ENCODE measurements at regions not wholly inside any gene's neighbourhood (a gene's known extent, or its start where the extent isn't known, plus 50 kb on each side); places are given as distances from the start of the nearest gene placed in this dataset.

DNA sequence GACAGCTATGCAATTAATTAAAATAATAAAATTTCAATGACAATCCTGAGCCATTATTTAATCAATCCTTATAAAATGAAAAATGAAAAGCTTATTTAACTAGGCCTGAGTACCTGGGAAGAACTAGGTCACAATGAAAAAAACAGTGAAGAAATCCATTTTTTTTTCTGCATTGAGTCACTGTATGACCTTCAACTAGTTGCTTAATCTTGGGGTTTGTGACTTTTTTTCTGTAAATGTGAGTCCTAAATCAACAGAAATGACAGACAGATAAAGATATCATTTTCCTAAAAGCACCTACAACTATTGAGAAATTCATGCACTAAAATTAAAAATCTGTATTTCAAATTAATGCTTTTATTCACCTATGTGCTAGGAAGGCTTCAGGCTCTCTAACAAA lies 96.8 kb downstream of the TMEM26 start:
- peaks cover 9% of the 10 kb centered on the region for H3K9me3 Mint-ChIP-seq (ENCODE audit: low read depth)
- TF ChIP-seq, protein P1, sequence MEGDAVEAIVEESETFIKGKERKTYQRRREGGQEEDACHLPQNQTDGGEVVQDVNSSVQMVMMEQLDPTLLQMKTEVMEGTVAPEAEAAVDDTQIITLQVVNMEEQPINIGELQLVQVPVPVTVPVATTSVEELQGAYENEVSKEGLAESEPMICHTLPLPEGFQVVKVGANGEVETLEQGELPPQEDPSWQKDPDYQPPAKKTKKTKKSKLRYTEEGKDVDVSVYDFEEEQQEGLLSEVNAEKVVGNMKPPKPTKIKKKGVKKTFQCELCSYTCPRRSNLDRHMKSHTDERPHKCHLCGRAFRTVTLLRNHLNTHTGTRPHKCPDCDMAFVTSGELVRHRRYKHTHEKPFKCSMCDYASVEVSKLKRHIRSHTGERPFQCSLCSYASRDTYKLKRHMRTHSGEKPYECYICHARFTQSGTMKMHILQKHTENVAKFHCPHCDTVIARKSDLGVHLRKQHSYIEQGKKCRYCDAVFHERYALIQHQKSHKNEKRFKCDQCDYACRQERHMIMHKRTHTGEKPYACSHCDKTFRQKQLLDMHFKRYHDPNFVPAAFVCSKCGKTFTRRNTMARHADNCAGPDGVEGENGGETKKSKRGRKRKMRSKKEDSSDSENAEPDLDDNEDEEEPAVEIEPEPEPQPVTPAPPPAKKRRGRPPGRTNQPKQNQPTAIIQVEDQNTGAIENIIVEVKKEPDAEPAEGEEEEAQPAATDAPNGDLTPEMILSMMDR (IDR thresholded peaks at IDR 0.05) = no peak
- no peak for DNase-seq (ENCODE audit: low spot score)
- no peaks in the 10 kb centered on the region for H3K36me3 Mint-ChIP-seq (ENCODE audit: low read depth)
- no peak overlapping the region for H3K4me3 Mint-ChIP-seq (ENCODE audit: unreplicated experiment)
- H3K27me3 Mint-ChIP-seq (ENCODE audit: low read depth) = peaks cover 12% of the 10 kb centered on the region
- no peak overlapping the region for H3K27ac Mint-ChIP-seq (ENCODE audit: unreplicated experiment)
- H3K4me1 Mint-ChIP-seq (ENCODE audit: low read depth) = no peaks in the 10 kb centered on the region

DNA sequence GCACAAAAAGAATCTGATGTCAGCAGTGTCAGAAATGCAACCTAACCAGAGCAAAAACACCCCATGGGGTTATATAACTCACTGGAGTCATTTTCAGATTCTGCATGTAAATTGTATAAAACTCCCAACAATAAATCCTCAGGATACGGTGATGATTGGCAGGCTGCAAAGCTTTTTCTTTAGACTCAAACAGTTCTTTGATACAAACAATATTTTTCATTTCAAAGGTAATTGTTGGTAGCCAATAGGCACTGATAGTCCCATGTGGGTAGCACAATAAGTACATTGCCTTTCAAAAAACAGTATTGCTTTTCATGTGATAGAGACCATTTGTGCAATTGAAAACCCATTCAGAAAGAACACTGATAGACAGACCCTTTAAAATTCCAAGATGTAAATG lies 98.0 kb downstream of the TMEM26 start:
- no peak overlapping the region for H3K4me3 Mint-ChIP-seq (ENCODE audit: unreplicated experiment)
- DNase-seq (ENCODE audit: low spot score) = no peak
- H3K27me3 Mint-ChIP-seq (ENCODE audit: low read depth) = peaks cover 13% of the 10 kb centered on the region
- H3K9me3 Mint-ChIP-seq (ENCODE audit: low read depth) = peaks cover 5% of the 10 kb centered on the region
- H3K27ac Mint-ChIP-seq (ENCODE audit: unreplicated experiment) = no peak overlapping the region
- no peaks in the 10 kb centered on the region for H3K4me1 Mint-ChIP-seq (ENCODE audit: low read depth)
- H3K36me3 Mint-ChIP-seq (ENCODE audit: low read depth) = no peaks in the 10 kb centered on the region
- TF ChIP-seq, protein P1 (IDR thresholded peaks at IDR 0.05) = no peak

DNA sequence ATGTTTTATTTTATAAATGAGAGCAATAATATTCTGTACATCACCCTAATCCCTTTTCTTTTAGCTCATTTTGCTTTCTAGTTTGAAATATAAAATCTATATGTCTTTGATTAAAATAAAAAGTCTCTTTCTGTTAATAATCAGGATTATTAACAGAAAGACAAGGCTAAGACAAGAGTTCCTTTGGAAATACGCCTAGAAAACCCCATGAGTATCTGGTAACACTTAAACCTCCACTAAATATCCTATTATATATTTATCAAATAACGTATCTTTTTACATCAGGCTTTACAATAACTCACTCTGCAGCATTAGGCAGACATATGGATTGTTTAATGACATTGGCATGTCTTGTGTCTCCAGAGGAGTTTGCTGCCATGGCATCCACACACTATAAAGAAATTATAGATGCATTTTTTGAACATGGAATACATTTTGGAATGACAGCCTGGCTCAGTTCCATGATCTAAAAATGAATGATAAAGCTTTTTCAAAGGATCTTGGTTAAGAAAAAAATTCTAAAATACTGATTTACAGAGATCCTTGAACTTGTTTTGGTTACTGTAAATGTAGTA lies 98.7 kb downstream of the TMEM26 start:
- H3K27ac Mint-ChIP-seq (ENCODE audit: unreplicated experiment) = no peak overlapping the region
- H3K27me3 Mint-ChIP-seq (ENCODE audit: low read depth) = peaks cover 15% of the 10 kb centered on the region
- H3K4me1 Mint-ChIP-seq (ENCODE audit: low read depth) = no peaks in the 10 kb centered on the region
- H3K4me3 Mint-ChIP-seq (ENCODE audit: unreplicated experiment) = no peak overlapping the region
- no peak for DNase-seq (ENCODE audit: low spot score)
- H3K36me3 Mint-ChIP-seq (ENCODE audit: low read depth) = no peaks in the 10 kb centered on the region
- TF ChIP-seq, protein P1 (IDR thresholded peaks at IDR 0.05) = no peak
- peaks cover 5% of the 10 kb centered on the region for H3K9me3 Mint-ChIP-seq (ENCODE audit: low read depth)

DNA sequence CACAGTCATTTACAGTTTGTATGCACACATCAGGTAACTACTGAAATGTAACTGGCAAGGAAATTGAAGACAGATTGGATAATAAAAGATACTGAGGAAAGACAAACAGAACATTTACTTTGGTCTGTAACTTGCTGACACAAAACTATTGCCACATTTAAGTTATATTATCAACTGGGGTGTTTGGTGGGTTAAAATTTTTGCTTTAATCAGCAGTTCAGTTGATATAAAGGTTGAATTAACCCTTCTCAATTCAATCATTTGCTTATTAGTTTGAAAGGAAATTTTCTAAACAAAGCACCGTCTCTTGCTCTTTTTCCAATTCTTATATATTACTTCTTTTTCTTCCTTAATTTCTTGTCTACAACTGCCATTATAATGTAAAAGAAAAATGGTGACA lies 102.4 kb downstream of the TMEM26 start:
- no peak for DNase-seq (ENCODE audit: low spot score)
- no peaks in the 10 kb centered on the region for H3K4me1 Mint-ChIP-seq (ENCODE audit: low read depth)
- no peak overlapping the region for H3K27ac Mint-ChIP-seq (ENCODE audit: unreplicated experiment)
- H3K27me3 Mint-ChIP-seq (ENCODE audit: low read depth) = peaks cover 19% of the 10 kb centered on the region
- no peak overlapping the region for H3K4me3 Mint-ChIP-seq (ENCODE audit: unreplicated experiment)
- TF ChIP-seq, protein P1 (IDR thresholded peaks at IDR 0.05) = no peak
- no peaks in the 10 kb centered on the region for H3K9me3 Mint-ChIP-seq (ENCODE audit: low read depth)
- no peaks in the 10 kb centered on the region for H3K36me3 Mint-ChIP-seq (ENCODE audit: low read depth)

DNA sequence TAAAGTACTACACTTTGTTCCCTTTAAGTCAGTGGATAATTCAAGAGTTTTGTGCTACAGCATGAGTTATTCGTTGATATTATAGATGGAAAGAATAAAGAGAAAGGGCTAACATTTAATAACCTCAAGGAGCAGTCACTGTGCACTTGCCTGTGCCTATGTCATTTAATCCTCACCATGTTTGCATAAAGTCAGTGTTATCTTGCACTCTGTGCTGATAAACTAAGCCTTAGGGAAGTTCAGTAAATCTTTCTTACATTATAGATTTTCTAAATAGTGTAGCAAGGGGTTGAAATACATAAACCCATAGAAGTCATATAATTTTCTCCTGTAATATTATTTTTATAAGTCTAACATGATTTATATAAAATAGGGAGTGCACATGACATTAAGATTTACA lies 103.1 kb downstream of the TMEM26 start:
- Mint-ChIP-seq H3K27me3 (ENCODE audit: low read depth) (peaks cover 19% of the 10 kb centered on the region), H3K36me3 (ENCODE audit: low read depth) (no peaks in the 10 kb centered on the region), H3K27ac (ENCODE audit: unreplicated experiment) (no peak overlapping the region), H3K4me1 (ENCODE audit: low read depth) (no peaks in the 10 kb centered on the region), H3K4me3 (ENCODE audit: unreplicated experiment) (no peak overlapping the region), H3K9me3 (ENCODE audit: low read depth) (no peaks in the 10 kb centered on the region)
- TF ChIP-seq, protein P1 (IDR thresholded peaks at IDR 0.05) = no peak
- no peak for DNase-seq (ENCODE audit: low spot score)

Data from chondrocyte (in vitro differentiated cells).